Activated CD8-positive, alpha-beta T cell treated with anti-CD3 and anti-CD28 coated beads for 36 hours (primary cell): ENCODE measurements at regions not wholly inside any gene's neighbourhood (a gene's known extent, or its start where the extent isn't known, plus 50 kb on each side); places are given as distances from the start of the nearest gene placed in this dataset.
"Not testable (repeated sequence)": the region's sequence is repeated elsewhere in the genome, so short reads cannot be mapped to it uniquely, and the experiment has no call there.

ENCODE experiments used
- ATAC-seq: fragments of 200-7000 bp; cut with Tn5 transposase; one replicate; pipeline ENCODE4 v1.10.0; 2021; ENCODE audit warnings: mild to moderate bottlenecking, moderate library complexity
- CTCF ChIA-PET: fragments of 350-600 bp; sonication (Branson Sonifier 250); formaldehyde crosslinking; loops from one replicate; lab custom pipeline; 2021; ENCODE audit warnings: antibody characterized with exemption; lab: Charles Lee
- POLR2A ChIA-PET: fragments of 350-600 bp; sonication (Branson Sonifier 250); formaldehyde crosslinking; loops from one replicate; lab custom pipeline; 2021; ENCODE audit warnings: antibody characterized with exemption; lab: Charles Lee
- DNase-seq: peaks from one replicate; pipeline ENCODE4 v3.0.0-alpha.2; 2020
- H3K27ac Mint-ChIP-seq: one replicate; pipeline ENCODE4 v1.8.0; 2021; ENCODE audit warnings: mild to moderate bottlenecking, mixed read lengths
- H3K27me3 Mint-ChIP-seq: one replicate; pipeline ENCODE4 v1.8.0; 2021; ENCODE audit warnings: mixed read lengths
- H3K36me3 Mint-ChIP-seq: one replicate; pipeline ENCODE4 v1.8.0; 2021; ENCODE audit warnings: low read depth, mixed read lengths
- H3K4me1 Mint-ChIP-seq: one replicate; pipeline ENCODE4 v1.8.0; 2021; ENCODE audit warnings: low read depth, mixed read lengths
- H3K4me3 Mint-ChIP-seq: one replicate; pipeline ENCODE4 v1.8.0; 2021; ENCODE audit warnings: mild to moderate bottlenecking, moderate library complexity, mixed read lengths
- H3K9me3 Mint-ChIP-seq: one replicate; pipeline ENCODE4 v1.8.0; 2021; ENCODE audit warnings: mixed read lengths
- intact Hi-C: fragments of 100-400 bp; cut with micrococcal nuclease; formaldehyde crosslinking; loops from one replicate; pipeline ENCODE4 v1.10.0; 2022

GRCh38 chr20:30719415-30720199 lies 537.9 kb upstream of the DEFB115 start:
- CTCF ChIA-PET, result not testable (repeated sequence)

GRCh38 chr20:30723511-30723910 lies 534.0 kb upstream of the DEFB115 start:
- DNase-seq, H3K27ac Mint-ChIP-seq, intact Hi-C loops, ATAC-seq, CTCF ChIA-PET, H3K36me3 Mint-ChIP-seq, POLR2A ChIA-PET, H3K27me3 Mint-ChIP-seq, H3K4me1 Mint-ChIP-seq, H3K9me3 Mint-ChIP-seq: not testable (repeated sequence)
- peak overlapping the region; percentile 54 for H3K4me3 Mint-ChIP-seq

More at GRCh38 chr20:30719415-30720199, 537.9 kb upstream of the DEFB115 start:
- H3K4me3 Mint-ChIP-seq, H3K36me3 Mint-ChIP-seq, H3K4me1 Mint-ChIP-seq, POLR2A ChIA-PET, H3K27me3 Mint-ChIP-seq, H3K27ac Mint-ChIP-seq, DNase-seq, H3K9me3 Mint-ChIP-seq, intact Hi-C loops, ATAC-seq: not testable (repeated sequence)

- not testable (repeated sequence) for H3K27ac Mint-ChIP-seq
Observed at GRCh38 chr20:30723934-30724687, 533.4 kb upstream of the DEFB115 start.

GRCh38 chr20:30724688-30725074 lies 532.8 kb upstream of the DEFB115 start:
- H3K4me1 Mint-ChIP-seq, H3K4me3 Mint-ChIP-seq, ATAC-seq, H3K27me3 Mint-ChIP-seq, DNase-seq, intact Hi-C loops, POLR2A ChIA-PET, H3K9me3 Mint-ChIP-seq, H3K27ac Mint-ChIP-seq, H3K36me3 Mint-ChIP-seq, CTCF ChIA-PET: not testable (repeated sequence)

More at GRCh38 chr20:30723934-30724687, 533.4 kb upstream of the DEFB115 start:
- POLR2A ChIA-PET, ATAC-seq, H3K4me1 Mint-ChIP-seq, H3K9me3 Mint-ChIP-seq, H3K36me3 Mint-ChIP-seq, H3K27me3 Mint-ChIP-seq, CTCF ChIA-PET, intact Hi-C loops: not testable (repeated sequence)
- H3K4me3 Mint-ChIP-seq, result peak overlapping the region; percentile 54
- DNase-seq, result peak; percentile 20

GRCh38 chr20:30725188-30725587 lies 532.3 kb upstream of the DEFB115 start:
- CTCF ChIA-PET, H3K36me3 Mint-ChIP-seq, DNase-seq, POLR2A ChIA-PET, H3K4me1 Mint-ChIP-seq, ATAC-seq, H3K4me3 Mint-ChIP-seq, H3K27me3 Mint-ChIP-seq, intact Hi-C loops, H3K9me3 Mint-ChIP-seq, H3K27ac Mint-ChIP-seq: not testable (repeated sequence)

- intact Hi-C loops, CTCF ChIA-PET: not testable (repeated sequence)
Observed at GRCh38 chr20:30728271-30728885, 529.1 kb upstream of the DEFB115 start.

More at GRCh38 chr20:30728271-30728885, 529.1 kb upstream of the DEFB115 start:
- ATAC-seq, H3K4me1 Mint-ChIP-seq, H3K36me3 Mint-ChIP-seq, H3K4me3 Mint-ChIP-seq, DNase-seq, POLR2A ChIA-PET, H3K9me3 Mint-ChIP-seq, H3K27ac Mint-ChIP-seq, H3K27me3 Mint-ChIP-seq: not testable (repeated sequence)
